ENCODE measurements at regions not wholly inside any gene's neighbourhood (a gene's known extent, or its start where the extent isn't known, plus 50 kb on each side); places are given as distances from the start of the nearest gene placed in this dataset.

DNA sequence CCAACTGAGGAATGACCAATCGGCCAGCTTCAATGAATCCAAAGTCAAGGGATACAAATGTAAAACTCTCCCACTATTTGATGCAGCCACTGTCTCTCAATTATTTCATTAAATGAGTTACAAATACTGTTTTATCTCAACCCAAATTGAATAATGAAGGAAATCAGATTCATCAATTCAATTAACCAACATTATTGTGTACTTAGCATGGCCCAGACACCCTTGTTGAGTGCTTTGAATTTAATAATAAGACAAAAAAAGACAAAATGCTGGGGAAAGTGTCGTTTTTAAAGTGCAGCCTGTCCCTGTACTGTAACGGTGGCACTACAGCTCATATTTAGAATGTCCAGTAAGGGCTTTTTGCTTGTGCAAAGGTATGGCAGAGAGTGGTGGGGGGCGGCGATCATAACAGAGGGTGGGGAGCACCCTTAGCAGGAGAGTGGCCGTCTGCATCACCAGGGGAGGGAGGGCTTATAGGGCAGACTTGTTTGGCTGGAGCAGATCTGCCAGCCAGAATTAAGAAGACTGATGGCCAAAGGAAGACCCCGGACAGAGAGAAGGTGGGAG lies 123.8 kb upstream of the GALNT2 start:
- H3K27ac ChIP-seq, result no peak overlapping the region
- TF ChIP-seq, protein P1, sequence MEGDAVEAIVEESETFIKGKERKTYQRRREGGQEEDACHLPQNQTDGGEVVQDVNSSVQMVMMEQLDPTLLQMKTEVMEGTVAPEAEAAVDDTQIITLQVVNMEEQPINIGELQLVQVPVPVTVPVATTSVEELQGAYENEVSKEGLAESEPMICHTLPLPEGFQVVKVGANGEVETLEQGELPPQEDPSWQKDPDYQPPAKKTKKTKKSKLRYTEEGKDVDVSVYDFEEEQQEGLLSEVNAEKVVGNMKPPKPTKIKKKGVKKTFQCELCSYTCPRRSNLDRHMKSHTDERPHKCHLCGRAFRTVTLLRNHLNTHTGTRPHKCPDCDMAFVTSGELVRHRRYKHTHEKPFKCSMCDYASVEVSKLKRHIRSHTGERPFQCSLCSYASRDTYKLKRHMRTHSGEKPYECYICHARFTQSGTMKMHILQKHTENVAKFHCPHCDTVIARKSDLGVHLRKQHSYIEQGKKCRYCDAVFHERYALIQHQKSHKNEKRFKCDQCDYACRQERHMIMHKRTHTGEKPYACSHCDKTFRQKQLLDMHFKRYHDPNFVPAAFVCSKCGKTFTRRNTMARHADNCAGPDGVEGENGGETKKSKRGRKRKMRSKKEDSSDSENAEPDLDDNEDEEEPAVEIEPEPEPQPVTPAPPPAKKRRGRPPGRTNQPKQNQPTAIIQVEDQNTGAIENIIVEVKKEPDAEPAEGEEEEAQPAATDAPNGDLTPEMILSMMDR (conservative IDR thresholded peaks at IDR 0.05), result no peak

DNA sequence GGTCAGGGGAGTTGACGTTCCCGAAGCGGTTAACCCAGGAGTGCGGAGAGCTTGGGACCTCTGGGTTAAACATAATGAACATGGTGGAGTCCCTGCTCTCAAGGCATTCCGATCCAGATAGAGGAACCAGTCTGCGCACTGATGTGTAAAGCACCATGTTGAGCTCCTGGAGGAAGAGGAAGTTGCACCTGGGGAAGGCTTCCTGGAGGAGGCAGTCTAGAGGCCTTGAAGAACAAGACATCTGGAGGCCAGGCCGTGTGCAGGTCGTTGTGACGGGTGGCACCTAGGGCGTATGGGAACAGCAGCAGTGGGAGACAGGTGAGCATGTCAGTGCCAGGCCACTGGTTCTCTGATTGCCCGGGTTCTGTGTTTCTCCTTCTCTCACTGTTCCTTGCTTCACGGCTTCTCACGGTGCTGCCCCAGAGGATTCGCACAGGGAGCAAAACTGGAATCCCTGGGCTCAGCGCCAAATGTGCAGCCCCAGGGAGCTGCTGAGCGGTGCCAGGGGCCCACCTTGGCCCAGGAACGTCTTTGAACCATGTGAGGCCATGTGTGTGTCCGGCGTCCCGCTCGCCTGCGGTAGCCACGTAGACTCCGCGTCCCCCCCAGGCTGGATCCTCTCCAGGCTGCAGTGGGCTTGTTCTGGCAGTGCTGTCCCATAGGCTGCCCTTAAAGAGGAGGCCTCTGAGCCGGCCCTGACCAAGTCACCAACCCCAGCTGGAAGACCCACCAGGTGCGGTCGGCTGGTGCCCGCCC lies 122.9 kb upstream of the GALNT2 start:
- TF ChIP-seq, protein P1 (conservative IDR thresholded peaks at IDR 0.05), result no peak

DNA sequence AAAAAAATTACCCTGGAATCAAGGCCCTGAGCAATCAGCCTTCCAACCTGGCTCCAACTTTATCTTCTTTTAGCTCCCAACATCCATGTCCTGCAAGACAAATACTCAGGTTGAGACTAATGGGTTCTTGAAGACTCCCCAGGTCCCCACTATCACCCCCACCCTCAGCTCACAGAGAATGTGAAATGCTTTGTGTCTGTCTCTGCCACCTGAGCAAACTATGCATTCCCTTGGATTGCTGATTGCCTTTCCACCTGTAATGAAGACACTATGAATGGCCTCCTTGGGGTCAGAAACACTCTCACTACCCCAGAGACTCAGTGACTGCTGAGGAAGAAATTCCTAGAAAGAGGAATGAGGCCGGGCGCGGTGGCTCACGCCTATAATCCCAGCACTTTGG lies 121.2 kb upstream of the GALNT2 start:
- no peak overlapping the region for H3K27ac ChIP-seq
- TF ChIP-seq, protein P1 (conservative IDR thresholded peaks at IDR 0.05), result no peak

More for the DNA sequence above, 122.9 kb upstream of the GALNT2 start:
- H3K27ac ChIP-seq, result no peak overlapping the region

DNA sequence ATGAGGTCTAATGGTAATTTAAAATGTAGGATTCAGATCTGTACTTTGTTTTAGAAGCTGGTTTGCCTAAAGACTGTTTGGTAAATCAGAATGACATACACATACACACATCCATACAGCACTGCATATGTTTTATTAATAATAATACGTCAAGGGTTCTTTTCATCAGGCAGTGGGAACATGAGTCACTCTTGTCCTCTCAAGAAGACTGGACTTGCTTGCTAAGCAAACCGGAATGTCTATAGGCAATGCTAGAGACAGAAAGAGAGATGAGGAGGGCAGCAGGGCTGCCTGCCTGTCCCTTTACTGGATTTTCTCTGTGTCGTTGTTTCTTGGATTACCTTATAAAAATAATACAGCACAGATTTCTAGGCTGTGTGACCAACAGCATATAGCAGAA lies 119.1 kb upstream of the GALNT2 start:
- H3K27ac ChIP-seq, result no peak overlapping the region
- TF ChIP-seq, protein P1 (conservative IDR thresholded peaks at IDR 0.05), result no peak

DNA sequence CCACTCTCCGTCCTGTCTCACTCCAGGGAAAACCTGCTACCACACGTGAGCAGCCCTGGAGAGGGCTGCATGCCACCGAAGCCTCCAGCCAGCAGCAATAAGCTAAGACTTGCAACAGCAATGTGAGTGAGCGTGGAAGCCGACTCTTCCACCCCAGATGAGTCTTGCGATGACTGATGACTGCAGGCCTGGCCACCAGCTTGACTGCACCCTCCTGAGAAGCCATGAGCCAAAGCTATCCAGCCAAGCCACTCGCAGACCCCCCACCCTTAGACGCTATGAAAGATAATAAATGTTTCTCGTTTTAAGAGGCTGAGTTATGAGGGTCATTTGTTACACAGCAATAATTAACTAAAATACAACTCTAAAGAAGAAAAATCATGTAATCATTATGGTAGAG lies 118.6 kb upstream of the GALNT2 start:
- TF ChIP-seq, protein P1 (conservative IDR thresholded peaks at IDR 0.05), result no peak
- H3K27ac ChIP-seq, result no peak overlapping the region

DNA sequence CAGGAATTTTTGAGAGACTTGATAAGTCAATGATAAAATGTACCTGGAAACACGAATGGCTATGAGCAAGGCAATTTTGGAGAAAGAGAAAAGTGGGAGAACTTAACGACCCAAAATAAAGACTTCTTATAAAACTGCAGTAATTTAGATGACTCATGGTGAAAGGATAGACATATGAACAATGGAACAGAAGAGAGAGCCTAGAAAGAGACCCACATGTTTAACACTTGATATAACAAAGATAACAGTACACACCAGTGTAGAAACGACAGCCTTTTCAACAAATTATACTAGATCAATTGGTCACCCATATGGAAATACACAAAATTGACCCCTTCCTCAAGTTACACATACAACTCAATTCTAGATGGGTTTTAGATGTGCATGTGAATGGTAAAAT lies 117.5 kb upstream of the GALNT2 start:
- TF ChIP-seq, protein P1 (conservative IDR thresholded peaks at IDR 0.05), result no peak
- H3K27ac ChIP-seq, result no peak overlapping the region

DNA sequence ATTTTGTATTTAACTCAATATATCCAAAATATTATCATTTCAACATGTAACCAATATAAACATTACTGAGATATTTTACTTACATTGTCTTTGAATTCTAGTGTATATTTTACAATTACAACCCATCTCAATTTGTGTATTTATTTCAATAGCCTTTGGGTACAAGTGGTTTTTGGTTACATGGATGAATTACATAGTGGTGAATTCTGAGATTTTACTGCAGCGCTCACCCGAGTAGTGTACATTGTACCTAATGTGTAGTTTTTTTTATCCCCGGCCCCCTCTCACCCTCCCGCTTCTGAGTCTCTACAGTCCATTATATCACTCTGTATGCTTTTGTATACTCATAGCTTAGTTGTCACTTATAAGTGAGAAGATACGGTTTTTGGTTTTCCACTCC lies 117.0 kb upstream of the GALNT2 start:
- TF ChIP-seq, protein P1 (conservative IDR thresholded peaks at IDR 0.05), result no peak

More for the DNA sequence above, 117.0 kb upstream of the GALNT2 start:
- no peak overlapping the region for H3K27ac ChIP-seq

All from VCaP (cell line).